Astrocyte (in vitro differentiated cells and primary cell): ENCODE measurements at regions not wholly inside any gene's neighbourhood (a gene's known extent, or its start where the extent isn't known, plus 50 kb on each side); places are given as distances from the start of the nearest gene placed in this dataset.

ENCODE experiments used
- EZH2 ChIP-seq: IDR thresholded peaks from 2 replicates; pipeline ENCODE4 v1.6.1; 2012; ENCODE audit warnings: mild to moderate bottlenecking, low read length, inconsistent platforms; ENCODE audit not compliant: insufficient read depth
- TF ChIP-seq, protein P1 (sequence below): IDR thresholded peaks from 2 replicates; pipeline ENCODE4 v1.5.1; 2011; ENCODE audit warnings: low read depth, mild to moderate bottlenecking, inconsistent platforms, low read length, moderate library complexity; ENCODE audit not compliant: insufficient read depth

DNA sequence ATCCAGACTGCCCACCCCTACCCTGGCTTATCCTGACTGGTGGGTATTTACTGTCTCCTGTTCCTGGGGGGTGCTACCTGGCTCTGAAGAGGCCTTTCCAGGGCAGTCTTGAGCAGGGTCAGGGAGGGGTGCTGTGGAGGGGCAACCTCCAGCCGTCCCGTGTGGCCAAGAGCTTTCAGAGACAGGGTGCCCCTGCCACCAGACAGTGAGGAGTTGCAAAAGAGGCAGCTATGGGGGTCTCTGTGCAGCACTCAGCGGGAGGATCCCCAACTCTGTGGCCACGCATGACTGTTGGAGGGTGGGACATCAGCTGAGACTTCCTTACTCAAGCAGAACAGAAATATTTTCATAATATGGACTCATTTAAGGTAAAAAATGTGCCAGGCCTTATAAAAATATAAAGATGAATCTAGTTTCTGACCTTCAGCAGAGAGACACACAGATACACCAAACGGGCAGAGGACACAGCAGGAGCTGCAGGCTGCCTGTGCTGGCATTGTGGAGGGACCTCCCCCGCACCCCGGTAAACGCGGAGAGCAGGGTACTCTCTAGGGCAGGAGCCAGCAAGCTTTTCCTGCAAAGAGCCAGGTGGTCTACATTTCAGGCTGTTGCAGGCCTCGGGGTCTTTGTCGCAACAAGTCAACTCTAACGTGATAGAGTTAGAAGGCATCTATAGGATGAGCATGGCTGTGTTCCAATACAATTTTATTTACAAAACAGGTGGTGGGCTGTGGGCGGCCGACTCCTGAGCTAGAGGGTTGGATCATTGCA is 252.6 kb downstream of the RHOU start:
- TF ChIP-seq, protein P1, sequence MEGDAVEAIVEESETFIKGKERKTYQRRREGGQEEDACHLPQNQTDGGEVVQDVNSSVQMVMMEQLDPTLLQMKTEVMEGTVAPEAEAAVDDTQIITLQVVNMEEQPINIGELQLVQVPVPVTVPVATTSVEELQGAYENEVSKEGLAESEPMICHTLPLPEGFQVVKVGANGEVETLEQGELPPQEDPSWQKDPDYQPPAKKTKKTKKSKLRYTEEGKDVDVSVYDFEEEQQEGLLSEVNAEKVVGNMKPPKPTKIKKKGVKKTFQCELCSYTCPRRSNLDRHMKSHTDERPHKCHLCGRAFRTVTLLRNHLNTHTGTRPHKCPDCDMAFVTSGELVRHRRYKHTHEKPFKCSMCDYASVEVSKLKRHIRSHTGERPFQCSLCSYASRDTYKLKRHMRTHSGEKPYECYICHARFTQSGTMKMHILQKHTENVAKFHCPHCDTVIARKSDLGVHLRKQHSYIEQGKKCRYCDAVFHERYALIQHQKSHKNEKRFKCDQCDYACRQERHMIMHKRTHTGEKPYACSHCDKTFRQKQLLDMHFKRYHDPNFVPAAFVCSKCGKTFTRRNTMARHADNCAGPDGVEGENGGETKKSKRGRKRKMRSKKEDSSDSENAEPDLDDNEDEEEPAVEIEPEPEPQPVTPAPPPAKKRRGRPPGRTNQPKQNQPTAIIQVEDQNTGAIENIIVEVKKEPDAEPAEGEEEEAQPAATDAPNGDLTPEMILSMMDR: no peak
- no peak for TF ChIP-seq EZH2
